ENCODE measurements at regions not wholly inside any gene's neighbourhood (a gene's known extent, or its start where the extent isn't known, plus 50 kb on each side); places are given as distances from the start of the nearest gene placed in this dataset.

- Mint-ChIP-seq H3K4me1 (ENCODE audit: low read depth) (no peaks in the 10 kb centered on the region), H3K27me3 (no peaks in the 10 kb centered on the region), H3K4me3 (no peak overlapping the region), H3K27ac (no peak overlapping the region), H3K9me3 (no peaks in the 10 kb centered on the region), H3K36me3 (ENCODE audit: low read depth) (no peaks in the 10 kb centered on the region)
- intact Hi-C loops (cut with micrococcal nuclease), result no loop called here
- DNase-seq (no peak), ATAC-seq (no peak)
- CTCF ChIA-PET, result no interaction called here
- POLR2A ChIA-PET, result no interaction called here
- TF ChIP-seq, protein P1, sequence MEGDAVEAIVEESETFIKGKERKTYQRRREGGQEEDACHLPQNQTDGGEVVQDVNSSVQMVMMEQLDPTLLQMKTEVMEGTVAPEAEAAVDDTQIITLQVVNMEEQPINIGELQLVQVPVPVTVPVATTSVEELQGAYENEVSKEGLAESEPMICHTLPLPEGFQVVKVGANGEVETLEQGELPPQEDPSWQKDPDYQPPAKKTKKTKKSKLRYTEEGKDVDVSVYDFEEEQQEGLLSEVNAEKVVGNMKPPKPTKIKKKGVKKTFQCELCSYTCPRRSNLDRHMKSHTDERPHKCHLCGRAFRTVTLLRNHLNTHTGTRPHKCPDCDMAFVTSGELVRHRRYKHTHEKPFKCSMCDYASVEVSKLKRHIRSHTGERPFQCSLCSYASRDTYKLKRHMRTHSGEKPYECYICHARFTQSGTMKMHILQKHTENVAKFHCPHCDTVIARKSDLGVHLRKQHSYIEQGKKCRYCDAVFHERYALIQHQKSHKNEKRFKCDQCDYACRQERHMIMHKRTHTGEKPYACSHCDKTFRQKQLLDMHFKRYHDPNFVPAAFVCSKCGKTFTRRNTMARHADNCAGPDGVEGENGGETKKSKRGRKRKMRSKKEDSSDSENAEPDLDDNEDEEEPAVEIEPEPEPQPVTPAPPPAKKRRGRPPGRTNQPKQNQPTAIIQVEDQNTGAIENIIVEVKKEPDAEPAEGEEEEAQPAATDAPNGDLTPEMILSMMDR (IDR thresholded peaks at IDR 0.05), result no peak
Observed at GRCh38 chr1:186757851-186758250, 70.9 kb upstream of the PLA2G4A start.

- ATAC-seq, result no peak
- H3K27me3 Mint-ChIP-seq, result no peaks in the 10 kb centered on the region
- ChIA-PET CTCF (no interaction called here), POLR2A (no interaction called here)
- no peaks in the 10 kb centered on the region for H3K36me3 Mint-ChIP-seq (ENCODE audit: low read depth)
- intact Hi-C loops (cut with micrococcal nuclease), result no loop called here
- no peak for DNase-seq
- H3K4me1 Mint-ChIP-seq (ENCODE audit: low read depth), result no peaks in the 10 kb centered on the region
- H3K27ac Mint-ChIP-seq, result no peak overlapping the region
- TF ChIP-seq, protein P1 (IDR thresholded peaks at IDR 0.05), result no peak
- no peak overlapping the region for H3K4me3 Mint-ChIP-seq
- no peaks in the 10 kb centered on the region for H3K9me3 Mint-ChIP-seq
Observed at GRCh38 chr1:186754542-186755145, 74.1 kb upstream of the PLA2G4A start.

- TF ChIP-seq, protein P1 (IDR thresholded peaks at IDR 0.05), result no peak
- no peak overlapping the region for H3K4me3 Mint-ChIP-seq
- intact Hi-C loops (cut with micrococcal nuclease), result no loop called here
- H3K4me1 Mint-ChIP-seq (ENCODE audit: low read depth), result no peaks in the 10 kb centered on the region
- CTCF ChIA-PET, result no interaction called here
- no peak overlapping the region for H3K27ac Mint-ChIP-seq
- peaks cover 4% of the 10 kb centered on the region for H3K9me3 Mint-ChIP-seq
- DNase-seq (no peak), ATAC-seq (no peak)
- no peaks in the 10 kb centered on the region for H3K27me3 Mint-ChIP-seq
- no peaks in the 10 kb centered on the region for H3K36me3 Mint-ChIP-seq (ENCODE audit: low read depth)
- POLR2A ChIA-PET, result no interaction called here
Observed at GRCh38 chr1:186753241-186753640, 73.0 kb upstream of the PTGS2 start.

GRCh38 chr1:186750257-186750656 lies 70.0 kb upstream of the PTGS2 start:
- ATAC-seq, result no peak
- ChIA-PET POLR2A (no interaction called here), CTCF (no interaction called here)
- Mint-ChIP-seq H3K9me3 (peaks cover 10% of the 10 kb centered on the region), H3K4me3 (no peak overlapping the region), H3K4me1 (ENCODE audit: low read depth) (no peaks in the 10 kb centered on the region), H3K27me3 (peaks cover under 1% of the 10 kb centered on the region), H3K27ac (no peak overlapping the region), H3K36me3 (ENCODE audit: low read depth) (no peaks in the 10 kb centered on the region)
- TF ChIP-seq, protein P1 (IDR thresholded peaks at IDR 0.05), result no peak
- no peak for DNase-seq
- intact Hi-C loops (cut with micrococcal nuclease), result no loop called here

DNA sequence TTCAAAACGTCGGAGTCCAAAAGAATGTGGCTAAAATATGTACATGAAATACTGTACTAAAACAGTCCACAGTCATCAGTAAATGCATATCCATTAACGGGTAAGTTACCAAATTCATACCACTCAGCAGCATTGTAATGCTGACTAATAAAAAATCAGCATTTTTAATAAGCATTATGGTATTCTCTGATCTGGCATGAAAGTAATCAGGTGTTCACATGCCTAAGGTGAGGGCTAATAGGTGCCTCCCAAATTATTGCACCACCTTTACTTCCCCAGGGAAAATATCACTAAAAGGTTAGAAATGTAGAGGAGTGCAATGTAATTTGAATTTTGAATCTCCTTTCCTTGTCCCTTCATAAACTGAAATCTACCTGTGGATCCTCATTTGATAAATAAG lies 69.6 kb upstream of the PTGS2 start:
- Mint-ChIP-seq H3K27me3 (peaks cover 3% of the 10 kb centered on the region), H3K4me3 (no peak overlapping the region), H3K36me3 (ENCODE audit: low read depth) (no peaks in the 10 kb centered on the region), H3K27ac (no peak overlapping the region), H3K9me3 (peaks cover 10% of the 10 kb centered on the region), H3K4me1 (ENCODE audit: low read depth) (no peaks in the 10 kb centered on the region)
- no peak for ATAC-seq
- intact Hi-C loops (cut with micrococcal nuclease), result no loop called here
- TF ChIP-seq, protein P1 (IDR thresholded peaks at IDR 0.05), result no peak
- POLR2A ChIA-PET, result no interaction called here
- DNase-seq, result no peak
- CTCF ChIA-PET, result no interaction called here
